ENCODE measurements at regions not wholly inside any gene's neighbourhood (a gene's known extent, or its start where the extent isn't known, plus 50 kb on each side); places are given as distances from the start of the nearest gene placed in this dataset.

GRCh38 chr6:45830441-45831139 lies 185.1 kb downstream of the CLIC5 start:
- DNase-seq = no peak

- DNase-seq = no peak
These were observed 185.8 kb downstream of the CLIC5 start for GRCh38 chr6:45829873-45830272.

- no peak for DNase-seq
These were observed 187.6 kb downstream of the CLIC5 start for GRCh38 chr6:45827952-45828530.

- no peak for DNase-seq
These were observed 192.8 kb downstream of the CLIC5 start for GRCh38 chr6:45822873-45823272.

GRCh38 chr6:45822246-45822812 lies 193.3 kb downstream of the CLIC5 start:
- no peak for DNase-seq

GRCh38 chr6:45818655-45819054 lies 197.0 kb downstream of the CLIC5 start:
- DNase-seq = no peak

GRCh38 chr6:45816674-45817297 lies 198.9 kb downstream of the CLIC5 start:
- DNase-seq = no peak

- no peak for DNase-seq
These were observed 200.1 kb downstream of the CLIC5 start for GRCh38 chr6:45815466-45816125.

- DNase-seq = no peak
These were observed 200.9 kb downstream of the CLIC5 start for GRCh38 chr6:45814772-45815171.

- no peak for DNase-seq
These were observed 201.7 kb downstream of the CLIC5 start for GRCh38 chr6:45813943-45814342.

GRCh38 chr6:45812922-45813321 lies 202.7 kb downstream of the CLIC5 start:
- no peak for DNase-seq

- no peak for DNase-seq
These were observed 206.7 kb downstream of the CLIC5 start for GRCh38 chr6:45808917-45809316.

GRCh38 chr6:45808042-45808645 lies 207.5 kb downstream of the CLIC5 start:
- DNase-seq = no peak

GRCh38 chr6:45807311-45808041 lies 208.2 kb downstream of the CLIC5 start:
- no peak for DNase-seq

GRCh38 chr6:45806172-45806571 lies 209.5 kb downstream of the CLIC5 start:
- DNase-seq = no peak

- no peak for DNase-seq
These were observed 212.6 kb downstream of the CLIC5 start for GRCh38 chr6:45803071-45803470.

- DNase-seq = no peak
These were observed 214.0 kb downstream of the CLIC5 start for GRCh38 chr6:45801471-45802289.

GRCh38 chr6:45800911-45801310 lies 214.7 kb downstream of the CLIC5 start:
- no peak for DNase-seq

- DNase-seq = no peak
These were observed 220.0 kb downstream of the CLIC5 start for GRCh38 chr6:45795678-45796077.

GRCh38 chr6:45794465-45794864 lies 221.2 kb downstream of the CLIC5 start:
- no peak for DNase-seq

Data from 8988T (cell line).